ENCODE measurements at regions not wholly inside any gene's neighbourhood (a gene's known extent, or its start where the extent isn't known, plus 50 kb on each side); places are given as distances from the start of the nearest gene placed in this dataset.

GRCh38 chr13:62336507-62336906 lies 920.9 kb upstream of the PCDH20 start:
- Histone ChIP-seq H3K4me3 (ENCODE audit: low read length in 2 of 2) (no peak overlapping the region), H3K27ac (ENCODE audit: low read depth in 1 of 2, low read length in 2 of 2) (no peak overlapping the region), H3K27me3 (ENCODE audit: control insufficient read depth in 1 of 2, insufficient read depth in 2 of 2, low read length in 1 of 2) (no peaks in the 10 kb centered on the region), H3K36me3 (ENCODE audit: control insufficient read depth in 1 of 2, insufficient read depth in 2 of 2, low read length in 1 of 2) (no peaks in the 10 kb centered on the region), H3K9me3 (ENCODE audit: control insufficient read depth, low read length) (no peaks in the 10 kb centered on the region), H3K4me1 (ENCODE audit: control insufficient read depth in 1 of 2, insufficient read depth in 2 of 2, low read length in 2 of 2) (no peaks in the 10 kb centered on the region)
- no peak for DNase-seq
- intact Hi-C loops (cut with DNase I) = no loop called here
- ATAC-seq (ENCODE audit: low FRiP score) = no peak
- WGBS, 2 donors = 53 to 57% methylated on average over 1 of the region's 1 CpG

- DNase-seq (no peak), ATAC-seq (ENCODE audit: low FRiP score) (no peak)
- intact Hi-C loops (cut with DNase I) = no loop called here
- H3K36me3 ChIP-seq (ENCODE audit: control insufficient read depth in 1 of 2, insufficient read depth in 2 of 2, low read length in 1 of 2) = no peaks in the 10 kb centered on the region
- WGBS, 2 donors = 92 to 95% methylated on average over 15 of the region's 15 CpGs
- no peaks in the 10 kb centered on the region for H3K27me3 ChIP-seq (ENCODE audit: control insufficient read depth in 1 of 2, insufficient read depth in 2 of 2, low read length in 1 of 2)
- H3K9me3 ChIP-seq (ENCODE audit: control insufficient read depth, low read length) = no peaks in the 10 kb centered on the region
- no peak overlapping the region for H3K4me3 ChIP-seq (ENCODE audit: low read length in 2 of 2)
- H3K4me1 ChIP-seq (ENCODE audit: control insufficient read depth in 1 of 2, insufficient read depth in 2 of 2, low read length in 2 of 2) = no peaks in the 10 kb centered on the region
- no peak overlapping the region for H3K27ac ChIP-seq (ENCODE audit: low read depth in 1 of 2, low read length in 2 of 2)
These were observed 917.8 kb upstream of the PCDH20 start for GRCh38 chr13:62333466-62333865.

- 81 to 85% methylated on average over 2 of the region's 2 CpGs for WGBS, 2 donors
- ATAC-seq (ENCODE audit: low FRiP score) = no peak
These were observed 915.7 kb upstream of the PCDH20 start for GRCh38 chr13:62331384-62331783.

GRCh38 chr13:62327367-62327766 lies 911.7 kb upstream of the PCDH20 start:
- Histone ChIP-seq H3K27ac (ENCODE audit: low read depth in 1 of 2, low read length in 2 of 2) (no peak overlapping the region), H3K9me3 (ENCODE audit: control insufficient read depth, low read length) (no peaks in the 10 kb centered on the region), H3K36me3 (ENCODE audit: control insufficient read depth in 1 of 2, insufficient read depth in 2 of 2, low read length in 1 of 2) (no peaks in the 10 kb centered on the region), H3K4me1 (ENCODE audit: control insufficient read depth in 1 of 2, insufficient read depth in 2 of 2, low read length in 2 of 2) (no peaks in the 10 kb centered on the region), H3K27me3 (ENCODE audit: control insufficient read depth in 1 of 2, insufficient read depth in 2 of 2, low read length in 1 of 2) (no peaks in the 10 kb centered on the region), H3K4me3 (ENCODE audit: low read length in 2 of 2) (no peak overlapping the region)
- DNase-seq = no peak
- WGBS, 2 donors = 80 to 86% methylated on average over 3 of the region's 3 CpGs
- no peak for ATAC-seq (ENCODE audit: low FRiP score)
- intact Hi-C loops (cut with DNase I) = no loop called here

More at GRCh38 chr13:62331384-62331783, 915.7 kb upstream of the PCDH20 start:
- intact Hi-C loops (cut with DNase I) = no loop called here
- Histone ChIP-seq H3K9me3 (ENCODE audit: control insufficient read depth, low read length) (no peaks in the 10 kb centered on the region), H3K4me3 (ENCODE audit: low read length in 2 of 2) (no peak overlapping the region), H3K27ac (ENCODE audit: low read depth in 1 of 2, low read length in 2 of 2) (no peak overlapping the region), H3K4me1 (ENCODE audit: control insufficient read depth in 1 of 2, insufficient read depth in 2 of 2, low read length in 2 of 2) (no peaks in the 10 kb centered on the region), H3K36me3 (ENCODE audit: control insufficient read depth in 1 of 2, insufficient read depth in 2 of 2, low read length in 1 of 2) (no peaks in the 10 kb centered on the region), H3K27me3 (ENCODE audit: control insufficient read depth in 1 of 2, insufficient read depth in 2 of 2, low read length in 1 of 2) (no peaks in the 10 kb centered on the region)
- DNase-seq = no peak

GRCh38 chr13:62324842-62325241 lies 909.2 kb upstream of the PCDH20 start:
- H3K36me3 ChIP-seq (ENCODE audit: control insufficient read depth in 1 of 2, insufficient read depth in 2 of 2, low read length in 1 of 2) = no peaks in the 10 kb centered on the region
- no peak overlapping the region for H3K27ac ChIP-seq (ENCODE audit: low read depth in 1 of 2, low read length in 2 of 2)
- no peak for DNase-seq
- H3K4me1 ChIP-seq (ENCODE audit: control insufficient read depth in 1 of 2, insufficient read depth in 2 of 2, low read length in 2 of 2) = no peaks in the 10 kb centered on the region
- intact Hi-C loops (cut with DNase I) = no loop called here
- no peak for ATAC-seq (ENCODE audit: low FRiP score)
- 38 to 42% methylated on average over 1 of the region's 1 CpG for WGBS, 2 donors
- no peaks in the 10 kb centered on the region for H3K9me3 ChIP-seq (ENCODE audit: control insufficient read depth, low read length)
- H3K27me3 ChIP-seq (ENCODE audit: control insufficient read depth in 1 of 2, insufficient read depth in 2 of 2, low read length in 1 of 2) = no peaks in the 10 kb centered on the region
- no peak overlapping the region for H3K4me3 ChIP-seq (ENCODE audit: low read length in 2 of 2)

- intact Hi-C loops (cut with DNase I) = no loop called here
- ATAC-seq (ENCODE audit: low FRiP score) (no peak), DNase-seq (no peak)
- no peaks in the 10 kb centered on the region for H3K4me1 ChIP-seq (ENCODE audit: control insufficient read depth in 1 of 2, insufficient read depth in 2 of 2, low read length in 2 of 2)
- no peaks in the 10 kb centered on the region for H3K27me3 ChIP-seq (ENCODE audit: control insufficient read depth in 1 of 2, insufficient read depth in 2 of 2, low read length in 1 of 2)
- H3K36me3 ChIP-seq (ENCODE audit: control insufficient read depth in 1 of 2, insufficient read depth in 2 of 2, low read length in 1 of 2) = no peaks in the 10 kb centered on the region
- H3K27ac ChIP-seq (ENCODE audit: low read depth in 1 of 2, low read length in 2 of 2) = no peak overlapping the region
- WGBS, 2 donors = 64 to 68% methylated on average over 2 of the region's 2 CpGs
- H3K9me3 ChIP-seq (ENCODE audit: control insufficient read depth, low read length) = no peaks in the 10 kb centered on the region
- H3K4me3 ChIP-seq (ENCODE audit: low read length in 2 of 2) = no peak overlapping the region
These were observed 906.2 kb upstream of the PCDH20 start for GRCh38 chr13:62321895-62322294.

GRCh38 chr13:62321139-62321538 lies 905.5 kb upstream of the PCDH20 start:
- H3K36me3 ChIP-seq (ENCODE audit: control insufficient read depth in 1 of 2, insufficient read depth in 2 of 2, low read length in 1 of 2) = no peaks in the 10 kb centered on the region
- no peak overlapping the region for H3K27ac ChIP-seq (ENCODE audit: low read depth in 1 of 2, low read length in 2 of 2)
- intact Hi-C loops (cut with DNase I) = no loop called here
- WGBS, 2 donors = 0 to 4% methylated on average over 1 of the region's 1 CpG
- no peaks in the 10 kb centered on the region for H3K9me3 ChIP-seq (ENCODE audit: control insufficient read depth, low read length)
- H3K4me3 ChIP-seq (ENCODE audit: low read length in 2 of 2) = no peak overlapping the region
- ATAC-seq (ENCODE audit: low FRiP score) = no peak
- DNase-seq = no peak
- H3K4me1 ChIP-seq (ENCODE audit: control insufficient read depth in 1 of 2, insufficient read depth in 2 of 2, low read length in 2 of 2) = no peaks in the 10 kb centered on the region
- no peaks in the 10 kb centered on the region for H3K27me3 ChIP-seq (ENCODE audit: control insufficient read depth in 1 of 2, insufficient read depth in 2 of 2, low read length in 1 of 2)

- intact Hi-C loops (cut with DNase I) = no loop called here
- no peak overlapping the region for H3K4me3 ChIP-seq (ENCODE audit: low read length in 2 of 2)
- no peaks in the 10 kb centered on the region for H3K9me3 ChIP-seq (ENCODE audit: control insufficient read depth, low read length)
- H3K36me3 ChIP-seq (ENCODE audit: control insufficient read depth in 1 of 2, insufficient read depth in 2 of 2, low read length in 1 of 2) = no peaks in the 10 kb centered on the region
- no peaks in the 10 kb centered on the region for H3K27me3 ChIP-seq (ENCODE audit: control insufficient read depth in 1 of 2, insufficient read depth in 2 of 2, low read length in 1 of 2)
- ATAC-seq (ENCODE audit: low FRiP score) (no peak), DNase-seq (no peak)
- H3K4me1 ChIP-seq (ENCODE audit: control insufficient read depth in 1 of 2, insufficient read depth in 2 of 2, low read length in 2 of 2) = no peaks in the 10 kb centered on the region
- H3K27ac ChIP-seq (ENCODE audit: low read depth in 1 of 2, low read length in 2 of 2) = no peak overlapping the region
- WGBS, 2 donors = 8 to 15% methylated on average over 4 of the region's 4 CpGs
These were observed 904.8 kb upstream of the PCDH20 start for GRCh38 chr13:62320129-62321108.

GRCh38 chr13:62309904-62310303 lies 894.3 kb upstream of the PCDH20 start:
- ATAC-seq (ENCODE audit: low FRiP score) (no peak), DNase-seq (no peak)
- no peaks in the 10 kb centered on the region for H3K36me3 ChIP-seq (ENCODE audit: control insufficient read depth in 1 of 2, insufficient read depth in 2 of 2, low read length in 1 of 2)
- no peaks in the 10 kb centered on the region for H3K9me3 ChIP-seq (ENCODE audit: control insufficient read depth, low read length)
- H3K27ac ChIP-seq (ENCODE audit: low read depth in 1 of 2, low read length in 2 of 2) = no peak overlapping the region
- H3K4me1 ChIP-seq (ENCODE audit: control insufficient read depth in 1 of 2, insufficient read depth in 2 of 2, low read length in 2 of 2) = no peaks in the 10 kb centered on the region
- no peak overlapping the region for H3K4me3 ChIP-seq (ENCODE audit: low read length in 2 of 2)
- 50 to 66% methylated on average over 3 of the region's 3 CpGs for WGBS, 2 donors
- intact Hi-C loops (cut with DNase I) = no loop called here
- H3K27me3 ChIP-seq (ENCODE audit: control insufficient read depth in 1 of 2, insufficient read depth in 2 of 2, low read length in 1 of 2) = no peaks in the 10 kb centered on the region
